Neural crest cell (in vitro differentiated cells): ENCODE measurements at regions not wholly inside any gene's neighbourhood (a gene's known extent, or its start where the extent isn't known, plus 50 kb on each side); places are given as distances from the start of the nearest gene placed in this dataset.

Experiments used
- DNase-seq: peaks from one replicate; pipeline ENCODE4 v3.0.0; 2021; ENCODE audit warnings: low read depth, mixed read lengths, low spot score
- H3K27ac Mint-ChIP-seq: one replicate; pipeline ENCODE4 v1.8.0; 2021; ENCODE audit warnings: mild to moderate bottlenecking, mixed read lengths; ENCODE audit not compliant: unreplicated experiment
- H3K27me3 Mint-ChIP-seq: 2 replicates; pipeline ENCODE4 v1.8.0; 2021; ENCODE audit warnings: low read depth, mild to moderate bottlenecking, mixed read lengths
- H3K36me3 Mint-ChIP-seq: 2 replicates; pipeline ENCODE4 v1.8.0; 2021; ENCODE audit warnings: low read depth, mild to moderate bottlenecking, mixed read lengths
- H3K4me1 Mint-ChIP-seq: 2 replicates; pipeline ENCODE4 v1.8.0; 2021; ENCODE audit warnings: mixed read lengths
- H3K4me3 Mint-ChIP-seq: one replicate; pipeline ENCODE4 v1.8.0; 2021; ENCODE audit warnings: mild to moderate bottlenecking, mixed read lengths
- H3K9me3 Mint-ChIP-seq: 2 replicates; pipeline ENCODE4 v1.8.0; 2021; ENCODE audit warnings: mixed read lengths
- TF ChIP-seq, protein P1 (sequence below): fragments of 200-600 bp; sonication (generic); conservative IDR thresholded peaks from 2 replicates; pipeline ENCODE4 v1.5.0; 2021; ENCODE audit warnings: antibody characterized with exemption, mild to moderate bottlenecking

GRCh38 chrX:34300871-34301270 lies 168.8 kb upstream of the FAM47A start:
- Mint-ChIP-seq H3K36me3 (no peaks in the 10 kb centered on the region), H3K4me1 (no peaks in the 10 kb centered on the region), H3K27me3 (no peaks in the 10 kb centered on the region), H3K9me3 (no peaks in the 10 kb centered on the region), H3K27ac (no peak overlapping the region), H3K4me3 (no peak overlapping the region)
- TF ChIP-seq, protein P1, sequence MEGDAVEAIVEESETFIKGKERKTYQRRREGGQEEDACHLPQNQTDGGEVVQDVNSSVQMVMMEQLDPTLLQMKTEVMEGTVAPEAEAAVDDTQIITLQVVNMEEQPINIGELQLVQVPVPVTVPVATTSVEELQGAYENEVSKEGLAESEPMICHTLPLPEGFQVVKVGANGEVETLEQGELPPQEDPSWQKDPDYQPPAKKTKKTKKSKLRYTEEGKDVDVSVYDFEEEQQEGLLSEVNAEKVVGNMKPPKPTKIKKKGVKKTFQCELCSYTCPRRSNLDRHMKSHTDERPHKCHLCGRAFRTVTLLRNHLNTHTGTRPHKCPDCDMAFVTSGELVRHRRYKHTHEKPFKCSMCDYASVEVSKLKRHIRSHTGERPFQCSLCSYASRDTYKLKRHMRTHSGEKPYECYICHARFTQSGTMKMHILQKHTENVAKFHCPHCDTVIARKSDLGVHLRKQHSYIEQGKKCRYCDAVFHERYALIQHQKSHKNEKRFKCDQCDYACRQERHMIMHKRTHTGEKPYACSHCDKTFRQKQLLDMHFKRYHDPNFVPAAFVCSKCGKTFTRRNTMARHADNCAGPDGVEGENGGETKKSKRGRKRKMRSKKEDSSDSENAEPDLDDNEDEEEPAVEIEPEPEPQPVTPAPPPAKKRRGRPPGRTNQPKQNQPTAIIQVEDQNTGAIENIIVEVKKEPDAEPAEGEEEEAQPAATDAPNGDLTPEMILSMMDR = peak; percentile 92
- DNase-seq = peak; percentile 50

DNA sequence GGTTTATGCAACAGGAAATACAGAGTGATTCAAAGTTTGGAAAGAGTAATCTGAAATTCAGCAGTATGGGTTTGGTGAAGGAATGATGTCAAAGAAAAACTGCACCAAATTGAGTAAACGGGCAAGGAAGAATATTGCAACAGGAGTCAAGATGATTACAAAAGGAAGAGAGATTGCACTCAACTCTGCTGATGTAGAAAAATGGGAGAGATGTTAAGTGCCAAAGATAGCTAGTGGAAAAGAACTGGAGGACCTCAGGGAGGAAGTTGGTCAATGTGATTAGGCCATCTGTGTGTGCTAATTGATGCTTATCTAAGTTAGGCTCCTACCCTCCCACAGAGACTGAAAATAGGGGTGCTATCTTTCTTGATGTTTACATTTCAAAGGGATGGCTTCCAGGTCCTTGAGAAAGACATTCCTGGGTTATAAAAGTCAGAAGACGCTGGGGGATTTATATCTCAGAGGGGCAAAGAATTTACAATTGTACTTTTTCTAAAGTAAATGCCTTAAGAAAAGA lies 167.4 kb upstream of the FAM47A start:
- no peak overlapping the region for H3K4me3 Mint-ChIP-seq
- no peak overlapping the region for H3K27ac Mint-ChIP-seq
- TF ChIP-seq, protein P1 = no peak
- no peaks in the 10 kb centered on the region for H3K9me3 Mint-ChIP-seq
- DNase-seq = no peak
- no peaks in the 10 kb centered on the region for H3K36me3 Mint-ChIP-seq
- no peaks in the 10 kb centered on the region for H3K27me3 Mint-ChIP-seq
- H3K4me1 Mint-ChIP-seq = no peaks in the 10 kb centered on the region

GRCh38 chrX:34294665-34295064 lies 162.6 kb upstream of the FAM47A start:
- no peaks in the 10 kb centered on the region for H3K27me3 Mint-ChIP-seq
- TF ChIP-seq, protein P1 = no peak
- peaks cover 5% of the 10 kb centered on the region for H3K9me3 Mint-ChIP-seq
- H3K27ac Mint-ChIP-seq = no peak overlapping the region
- H3K36me3 Mint-ChIP-seq = no peaks in the 10 kb centered on the region
- no peak overlapping the region for H3K4me3 Mint-ChIP-seq
- H3K4me1 Mint-ChIP-seq = no peaks in the 10 kb centered on the region
- DNase-seq = no peak

GRCh38 chrX:34288782-34289181 lies 156.7 kb upstream of the FAM47A start:
- Mint-ChIP-seq H3K27me3 (no peaks in the 10 kb centered on the region), H3K27ac (no peak overlapping the region), H3K4me3 (no peak overlapping the region), H3K4me1 (peaks cover 3% of the 10 kb centered on the region), H3K36me3 (no peaks in the 10 kb centered on the region), H3K9me3 (no peaks in the 10 kb centered on the region)
- TF ChIP-seq, protein P1 = no peak
- DNase-seq = no peak

GRCh38 chrX:34279866-34280560 lies 147.9 kb upstream of the FAM47A start:
- no peaks in the 10 kb centered on the region for H3K36me3 Mint-ChIP-seq
- peaks cover 4% of the 10 kb centered on the region for H3K4me1 Mint-ChIP-seq
- DNase-seq = no peak
- H3K4me3 Mint-ChIP-seq = no peak overlapping the region
- no peaks in the 10 kb centered on the region for H3K27me3 Mint-ChIP-seq
- no peak overlapping the region for H3K27ac Mint-ChIP-seq
- TF ChIP-seq, protein P1 = no peak
- no peaks in the 10 kb centered on the region for H3K9me3 Mint-ChIP-seq
